IPS-NIHi11 (cell line): ENCODE measurements at regions not wholly inside any gene's neighbourhood (a gene's known extent, or its start where the extent isn't known, plus 50 kb on each side); places are given as distances from the start of the nearest gene placed in this dataset.

Experiments
- DNase-seq: peaks from one replicate; pipeline ENCODE4 v3.0.0; 2012; ENCODE audit warnings: mixed read lengths, low spot score

GRCh38 chr18:56171848-56172247 is 466.5 kb downstream of the TXNL1 start:
- DNase-seq, result no peak

GRCh38 chr18:56168049-56168781 is 470.2 kb downstream of the TXNL1 start:
- peak; percentile 42 for DNase-seq

GRCh38 chr18:56167366-56167765 is 471.0 kb downstream of the TXNL1 start:
- DNase-seq, result no peak

GRCh38 chr18:56166914-56167313 is 471.5 kb downstream of the TXNL1 start:
- no peak for DNase-seq

GRCh38 chr18:56165601-56166355 is 472.6 kb downstream of the TXNL1 start:
- DNase-seq, result no peak

GRCh38 chr18:56162311-56163265 is 475.8 kb downstream of the TXNL1 start:
- DNase-seq, result no peak

GRCh38 chr18:56161566-56162260 is 476.7 kb downstream of the TXNL1 start:
- DNase-seq, result no peak

GRCh38 chr18:56158676-56159075 is 479.7 kb downstream of the TXNL1 start:
- no peak for DNase-seq

- no peak for DNase-seq
These were observed 480.9 kb downstream of the TXNL1 start for GRCh38 chr18:56157541-56157940.

- no peak for DNase-seq
These were observed 485.7 kb downstream of the TXNL1 start for GRCh38 chr18:56152551-56153310.

GRCh38 chr18:56148373-56148772 is 490.0 kb downstream of the TXNL1 start:
- DNase-seq, result no peak

- no peak for DNase-seq
These were observed 491.8 kb downstream of the TXNL1 start for GRCh38 chr18:56146565-56146964.

GRCh38 chr18:56142001-56142400 is 496.4 kb downstream of the TXNL1 start:
- DNase-seq, result no peak

GRCh38 chr18:56139792-56140254 is 498.6 kb downstream of the TXNL1 start:
- DNase-seq, result no peak

- no peak for DNase-seq
These were observed 499.0 kb downstream of the TXNL1 start for GRCh38 chr18:56139372-56139771.

- DNase-seq, result no peak
These were observed 502.3 kb downstream of the TXNL1 start for GRCh38 chr18:56136105-56136504.

- no peak for DNase-seq
These were observed 507.9 kb downstream of the TXNL1 start for GRCh38 chr18:56130481-56130880.

- no peak for DNase-seq
These were observed 510.1 kb downstream of the TXNL1 start for GRCh38 chr18:56128153-56128791.

GRCh38 chr18:56127322-56128099 is 510.9 kb downstream of the TXNL1 start:
- no peak for DNase-seq

- DNase-seq, result no peak
These were observed 514.2 kb downstream of the TXNL1 start for GRCh38 chr18:56124186-56124585.
